ENCODE measurements at regions not wholly inside any gene's neighbourhood (a gene's known extent, or its start where the extent isn't known, plus 50 kb on each side); places are given as distances from the start of the nearest gene placed in this dataset.

DNA sequence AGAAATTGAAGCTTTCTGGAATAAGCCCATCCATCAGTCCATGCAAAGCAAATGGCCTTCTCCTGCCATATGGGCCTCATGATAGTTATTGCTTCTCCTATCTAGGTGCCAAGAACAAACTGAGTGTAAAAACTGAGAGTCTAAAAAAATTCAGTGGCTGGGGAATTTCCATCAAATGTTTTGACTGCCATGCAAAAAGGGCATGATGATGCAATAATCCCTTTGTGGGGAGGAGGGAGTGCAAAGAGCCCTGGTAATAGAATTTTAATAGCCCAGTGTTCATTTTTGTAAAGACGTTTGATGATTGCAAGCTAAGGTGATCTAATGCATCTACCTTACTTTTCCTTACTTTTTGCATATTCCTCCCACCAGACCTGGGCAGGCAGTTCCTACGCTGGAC is 683.7 kb downstream of the EPM2A start:
- H3K27ac ChIP-seq (ENCODE audit: low read depth, low read length): no peak overlapping the region
- H3K36me3 ChIP-seq (ENCODE audit: insufficient read depth, low read length): no peaks in the 10 kb centered on the region
- H3K27me3 ChIP-seq (ENCODE audit: control insufficient read depth in 1 of 2, insufficient read depth in 2 of 2, low read length in 2 of 2): no peaks in the 10 kb centered on the region
- no peaks in the 10 kb centered on the region for H3K4me1 ChIP-seq (ENCODE audit: insufficient read depth, low read length)
- no peaks in the 10 kb centered on the region for H3K9me3 ChIP-seq (ENCODE audit: low read length)
- no peak overlapping the region for H3K9ac ChIP-seq (ENCODE audit: low read length)
- no peak overlapping the region for H3K4me3 ChIP-seq (ENCODE audit: low read depth in 1 of 2, low read length in 2 of 2)

DNA sequence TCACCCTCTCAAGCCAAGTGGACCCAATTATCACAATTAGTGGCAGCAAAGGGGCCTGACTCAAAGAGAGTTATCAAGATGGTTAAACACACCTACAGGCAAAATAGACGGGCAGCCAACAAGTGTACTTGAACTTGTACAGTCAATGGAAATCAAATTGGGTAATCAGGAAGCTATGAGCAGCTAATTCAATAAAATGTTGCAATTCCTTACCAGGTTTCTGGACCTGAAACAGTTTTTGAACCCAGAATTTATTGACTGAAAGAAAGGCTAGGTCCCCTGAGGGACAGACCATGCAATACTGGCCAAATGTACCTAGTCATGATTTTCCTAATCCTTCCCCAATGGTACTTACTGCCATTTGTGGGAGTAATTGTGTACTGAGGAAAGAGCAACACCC is 679.8 kb downstream of the EPM2A start:
- Histone ChIP-seq H3K9me3 (ENCODE audit: low read length) (no peaks in the 10 kb centered on the region), H3K36me3 (ENCODE audit: insufficient read depth, low read length) (no peaks in the 10 kb centered on the region), H3K4me1 (ENCODE audit: insufficient read depth, low read length) (no peaks in the 10 kb centered on the region), H3K27ac (ENCODE audit: low read depth, low read length) (no peak overlapping the region), H3K9ac (ENCODE audit: low read length) (no peak overlapping the region), H3K27me3 (ENCODE audit: control insufficient read depth in 1 of 2, insufficient read depth in 2 of 2, low read length in 2 of 2) (no peaks in the 10 kb centered on the region), H3K4me3 (ENCODE audit: low read depth in 1 of 2, low read length in 2 of 2) (no peak overlapping the region)

DNA sequence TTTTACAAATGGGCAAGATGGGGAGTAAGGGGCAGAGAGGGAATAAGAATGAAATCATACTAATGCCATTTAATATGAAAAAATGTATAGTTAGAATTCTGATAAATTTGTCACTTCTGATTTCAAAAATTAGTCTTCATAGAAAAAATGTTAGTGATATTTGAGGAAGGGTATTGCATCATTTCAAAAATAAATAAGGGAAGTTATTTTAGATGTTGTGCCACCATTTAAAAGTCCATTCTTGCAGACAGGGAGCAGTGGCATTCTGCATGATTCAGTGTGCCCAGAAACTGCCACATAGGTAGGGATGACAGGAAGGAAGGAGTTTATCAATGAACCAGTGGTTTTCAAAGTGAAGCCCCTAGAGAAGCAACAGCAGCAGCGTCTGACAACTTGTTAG is 674.6 kb downstream of the EPM2A start:
- Histone ChIP-seq H3K4me1 (ENCODE audit: insufficient read depth, low read length) (no peaks in the 10 kb centered on the region), H3K4me3 (ENCODE audit: low read depth in 1 of 2, low read length in 2 of 2) (no peak overlapping the region), H3K27me3 (ENCODE audit: control insufficient read depth in 1 of 2, insufficient read depth in 2 of 2, low read length in 2 of 2) (no peaks in the 10 kb centered on the region)

DNA sequence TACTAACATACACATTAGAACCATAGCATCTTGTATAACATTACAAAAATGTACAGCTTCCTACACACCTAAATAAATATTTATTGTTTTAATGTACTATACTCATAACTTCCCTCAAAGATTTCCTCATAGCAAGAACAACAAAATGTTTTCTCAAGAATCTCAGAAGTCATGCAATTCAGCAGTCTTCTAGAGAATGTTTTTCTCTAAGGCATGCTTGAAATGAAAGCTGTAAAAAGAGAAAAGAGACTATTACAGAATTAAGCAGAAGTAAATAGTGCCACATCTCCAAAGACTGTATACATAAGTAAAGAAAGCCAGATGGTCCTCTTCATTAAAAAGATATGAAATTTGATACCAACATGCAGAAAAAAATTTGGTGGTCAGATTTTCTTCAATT is 672.2 kb downstream of the EPM2A start:
- H3K4me1 ChIP-seq (ENCODE audit: insufficient read depth, low read length): no peaks in the 10 kb centered on the region
- H3K27ac ChIP-seq (ENCODE audit: low read depth, low read length): no peak overlapping the region
- H3K9ac ChIP-seq (ENCODE audit: low read length): no peak overlapping the region
- H3K36me3 ChIP-seq (ENCODE audit: insufficient read depth, low read length): no peaks in the 10 kb centered on the region
- no peaks in the 10 kb centered on the region for H3K27me3 ChIP-seq (ENCODE audit: control insufficient read depth in 1 of 2, insufficient read depth in 2 of 2, low read length in 2 of 2)
- H3K4me3 ChIP-seq (ENCODE audit: low read depth in 1 of 2, low read length in 2 of 2): no peak overlapping the region
- no peaks in the 10 kb centered on the region for H3K9me3 ChIP-seq (ENCODE audit: low read length)

More for the DNA sequence above, 674.6 kb downstream of the EPM2A start:
- no peak overlapping the region for H3K27ac ChIP-seq (ENCODE audit: low read depth, low read length)
- no peaks in the 10 kb centered on the region for H3K36me3 ChIP-seq (ENCODE audit: insufficient read depth, low read length)
- no peak overlapping the region for H3K9ac ChIP-seq (ENCODE audit: low read length)
- H3K9me3 ChIP-seq (ENCODE audit: low read length): no peaks in the 10 kb centered on the region

DNA sequence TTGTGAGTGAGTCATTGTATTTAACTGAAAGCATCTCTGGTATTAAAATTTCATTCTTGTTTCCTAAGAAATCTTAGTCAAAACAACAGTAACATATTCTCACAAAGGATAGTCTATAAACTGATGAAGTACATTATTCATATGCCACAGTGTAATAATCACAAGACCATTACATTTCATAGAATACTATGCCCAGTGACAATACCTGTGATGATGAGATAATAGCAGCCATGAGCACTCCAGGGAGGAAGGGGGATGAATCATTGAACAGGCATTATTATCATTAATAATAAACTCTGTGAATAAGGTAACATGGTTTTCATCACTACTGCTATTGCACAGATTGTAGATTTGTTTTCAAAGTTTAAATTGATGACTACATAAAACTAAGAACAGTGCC is 667.9 kb downstream of the EPM2A start:
- Histone ChIP-seq H3K4me3 (ENCODE audit: low read depth in 1 of 2, low read length in 2 of 2) (no peak overlapping the region), H3K36me3 (ENCODE audit: insufficient read depth, low read length) (no peaks in the 10 kb centered on the region), H3K27me3 (ENCODE audit: control insufficient read depth in 1 of 2, insufficient read depth in 2 of 2, low read length in 2 of 2) (no peaks in the 10 kb centered on the region), H3K9ac (ENCODE audit: low read length) (no peak overlapping the region), H3K27ac (ENCODE audit: low read depth, low read length) (no peak overlapping the region), H3K9me3 (ENCODE audit: low read length) (no peaks in the 10 kb centered on the region), H3K4me1 (ENCODE audit: insufficient read depth, low read length) (no peaks in the 10 kb centered on the region)

DNA sequence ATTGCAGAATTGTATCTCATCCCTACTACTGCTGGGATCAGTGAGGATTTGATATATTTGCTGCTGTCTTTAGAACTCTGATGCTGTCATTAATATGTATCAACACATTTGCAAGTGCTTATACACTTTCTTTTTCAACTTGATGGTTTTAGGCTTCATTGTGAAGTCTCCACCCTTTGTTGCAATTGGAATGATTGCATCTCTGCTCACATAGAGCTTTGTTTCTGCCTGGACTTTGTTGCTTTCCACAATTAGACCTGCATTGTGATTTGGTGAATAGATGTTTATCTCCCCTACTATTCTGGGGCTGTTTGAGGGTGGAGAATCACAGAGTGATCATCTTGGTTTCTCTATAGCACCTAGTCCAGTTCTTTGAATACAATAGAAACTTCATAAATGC is 666.7 kb downstream of the EPM2A start:
- no peaks in the 10 kb centered on the region for H3K36me3 ChIP-seq (ENCODE audit: insufficient read depth, low read length)
- no peaks in the 10 kb centered on the region for H3K27me3 ChIP-seq (ENCODE audit: control insufficient read depth in 1 of 2, insufficient read depth in 2 of 2, low read length in 2 of 2)
- no peak overlapping the region for H3K27ac ChIP-seq (ENCODE audit: low read depth, low read length)
- H3K4me1 ChIP-seq (ENCODE audit: insufficient read depth, low read length): no peaks in the 10 kb centered on the region
- no peak overlapping the region for H3K4me3 ChIP-seq (ENCODE audit: low read depth in 1 of 2, low read length in 2 of 2)
- no peak overlapping the region for H3K9ac ChIP-seq (ENCODE audit: low read length)
- no peaks in the 10 kb centered on the region for H3K9me3 ChIP-seq (ENCODE audit: low read length)

DNA sequence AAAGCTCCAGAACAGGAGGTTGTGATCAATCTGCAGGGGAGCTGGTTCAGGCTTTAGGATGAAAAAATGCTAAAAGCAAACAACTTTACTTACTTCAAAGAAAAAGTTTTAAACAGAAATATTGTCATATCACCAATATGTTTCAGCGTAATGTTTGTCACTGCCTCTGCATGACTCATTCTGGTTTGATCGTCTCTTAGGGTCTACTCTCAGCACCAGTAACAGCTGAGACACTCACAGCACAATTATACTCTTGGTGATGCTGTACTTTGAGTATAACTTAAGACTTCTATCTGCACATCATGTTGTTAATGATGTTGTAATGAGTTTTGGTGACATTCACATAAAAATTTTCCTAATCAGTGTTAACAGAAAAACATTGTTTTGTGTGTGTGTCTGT is 665.4 kb downstream of the EPM2A start:
- Histone ChIP-seq H3K27ac (ENCODE audit: low read depth, low read length) (no peak overlapping the region), H3K4me1 (ENCODE audit: insufficient read depth, low read length) (no peaks in the 10 kb centered on the region), H3K9ac (ENCODE audit: low read length) (no peak overlapping the region), H3K4me3 (ENCODE audit: low read depth in 1 of 2, low read length in 2 of 2) (no peak overlapping the region), H3K36me3 (ENCODE audit: insufficient read depth, low read length) (no peaks in the 10 kb centered on the region), H3K27me3 (ENCODE audit: control insufficient read depth in 1 of 2, insufficient read depth in 2 of 2, low read length in 2 of 2) (no peaks in the 10 kb centered on the region), H3K9me3 (ENCODE audit: low read length) (no peaks in the 10 kb centered on the region)

DNA sequence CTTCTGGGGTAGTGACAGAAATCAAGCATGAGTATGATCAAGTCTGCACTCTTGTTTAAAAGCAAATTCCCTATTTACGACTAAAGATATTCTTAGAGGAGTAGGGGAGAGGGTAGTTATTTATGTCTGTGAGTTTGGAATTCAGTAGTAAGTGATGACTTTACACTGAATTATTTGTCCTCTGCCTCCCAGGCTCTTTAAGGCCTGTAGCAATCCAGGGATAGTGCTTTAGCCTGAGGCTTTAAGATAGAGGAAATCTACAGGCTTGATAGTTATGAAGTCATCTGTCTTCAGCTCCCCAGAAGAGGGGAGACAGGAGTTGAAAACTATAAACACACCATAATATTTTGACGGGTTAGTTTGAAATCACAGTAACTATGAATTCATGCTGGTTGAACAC is 664.5 kb downstream of the EPM2A start:
- no peaks in the 10 kb centered on the region for H3K27me3 ChIP-seq (ENCODE audit: control insufficient read depth in 1 of 2, insufficient read depth in 2 of 2, low read length in 2 of 2)
- H3K4me1 ChIP-seq (ENCODE audit: insufficient read depth, low read length): no peaks in the 10 kb centered on the region
- H3K27ac ChIP-seq (ENCODE audit: low read depth, low read length): no peak overlapping the region
- H3K4me3 ChIP-seq (ENCODE audit: low read depth in 1 of 2, low read length in 2 of 2): no peak overlapping the region
- no peaks in the 10 kb centered on the region for H3K36me3 ChIP-seq (ENCODE audit: insufficient read depth, low read length)
- H3K9me3 ChIP-seq (ENCODE audit: low read length): no peaks in the 10 kb centered on the region
- no peak overlapping the region for H3K9ac ChIP-seq (ENCODE audit: low read length)

DNA sequence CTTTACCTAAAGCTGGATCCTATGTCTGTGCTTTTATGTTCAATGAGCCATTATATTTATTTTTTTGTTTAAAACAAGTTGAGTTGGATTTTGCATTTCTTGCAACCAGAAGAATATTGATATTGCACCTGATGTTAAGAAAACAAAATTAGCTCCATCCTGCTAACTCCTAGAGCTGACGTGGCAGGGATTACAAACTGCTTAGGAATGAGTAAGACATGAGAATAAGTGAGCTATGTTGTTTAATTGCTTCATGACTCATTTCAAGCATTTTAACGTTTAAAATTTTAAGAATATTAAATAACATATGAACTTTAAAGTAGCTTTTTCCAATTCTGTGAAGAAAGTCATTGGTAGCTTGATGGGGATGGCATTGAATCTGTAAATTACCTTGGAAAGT is 663.5 kb downstream of the EPM2A start:
- no peaks in the 10 kb centered on the region for H3K4me1 ChIP-seq (ENCODE audit: insufficient read depth, low read length)
- H3K27me3 ChIP-seq (ENCODE audit: control insufficient read depth in 1 of 2, insufficient read depth in 2 of 2, low read length in 2 of 2): no peaks in the 10 kb centered on the region
- H3K9me3 ChIP-seq (ENCODE audit: low read length): no peaks in the 10 kb centered on the region
- H3K36me3 ChIP-seq (ENCODE audit: insufficient read depth, low read length): no peaks in the 10 kb centered on the region
- H3K27ac ChIP-seq (ENCODE audit: low read depth, low read length): no peak overlapping the region
- H3K4me3 ChIP-seq (ENCODE audit: low read depth in 1 of 2, low read length in 2 of 2): no peak overlapping the region
- no peak overlapping the region for H3K9ac ChIP-seq (ENCODE audit: low read length)

DNA sequence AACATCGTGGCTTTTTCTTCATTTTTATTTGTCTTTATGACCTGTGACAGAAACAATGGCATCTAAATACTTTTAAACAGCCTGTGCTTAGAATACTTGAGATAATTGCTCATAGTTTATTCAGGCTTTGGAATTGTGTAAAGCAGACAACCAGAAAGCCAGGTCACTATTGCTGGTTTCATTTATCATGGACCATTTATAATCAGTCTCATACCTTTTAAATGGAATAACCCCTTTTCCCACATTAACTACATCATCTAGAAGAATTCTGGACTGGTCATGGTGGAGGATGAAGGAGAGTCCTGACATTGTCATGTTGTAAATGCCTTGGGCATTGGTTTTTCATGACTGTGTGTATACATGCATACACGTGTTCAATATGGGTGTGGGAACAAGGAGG is 661.5 kb downstream of the EPM2A start:
- Histone ChIP-seq H3K27me3 (ENCODE audit: control insufficient read depth in 1 of 2, insufficient read depth in 2 of 2, low read length in 2 of 2) (no peaks in the 10 kb centered on the region), H3K9me3 (ENCODE audit: low read length) (no peaks in the 10 kb centered on the region), H3K27ac (ENCODE audit: low read depth, low read length) (no peak overlapping the region), H3K4me1 (ENCODE audit: insufficient read depth, low read length) (no peaks in the 10 kb centered on the region), H3K9ac (ENCODE audit: low read length) (no peak overlapping the region), H3K4me3 (ENCODE audit: low read depth in 1 of 2, low read length in 2 of 2) (no peak overlapping the region), H3K36me3 (ENCODE audit: insufficient read depth, low read length) (no peaks in the 10 kb centered on the region)

DNA sequence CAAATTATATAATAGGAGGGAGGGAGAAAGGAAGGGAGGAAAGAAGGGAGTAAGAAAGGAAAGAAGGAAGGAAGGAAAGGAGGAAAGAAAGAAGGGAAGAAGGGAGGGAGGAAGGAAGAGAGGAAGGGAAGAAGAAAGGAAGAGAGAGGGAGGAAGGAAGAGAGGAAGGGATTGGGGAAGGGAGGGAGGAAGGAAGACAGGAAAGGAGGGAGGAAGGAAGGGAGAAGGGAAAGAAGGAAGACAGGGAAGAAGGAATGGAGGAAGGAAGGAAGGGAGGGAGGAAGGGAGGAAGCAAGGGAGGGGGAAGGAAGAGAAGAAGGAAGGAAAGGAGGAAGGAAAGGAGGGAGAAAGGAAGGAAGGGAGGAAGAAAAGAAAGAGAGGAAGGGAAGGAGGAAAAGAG is 660.5 kb downstream of the EPM2A start:
- no peaks in the 10 kb centered on the region for H3K9me3 ChIP-seq (ENCODE audit: low read length)
- H3K4me3 ChIP-seq (ENCODE audit: low read depth in 1 of 2, low read length in 2 of 2): no peak overlapping the region
- H3K4me1 ChIP-seq (ENCODE audit: insufficient read depth, low read length): no peaks in the 10 kb centered on the region
- no peaks in the 10 kb centered on the region for H3K27me3 ChIP-seq (ENCODE audit: control insufficient read depth in 1 of 2, insufficient read depth in 2 of 2, low read length in 2 of 2)
- no peak overlapping the region for H3K27ac ChIP-seq (ENCODE audit: low read depth, low read length)
- no peaks in the 10 kb centered on the region for H3K36me3 ChIP-seq (ENCODE audit: insufficient read depth, low read length)
- H3K9ac ChIP-seq (ENCODE audit: low read length): no peak overlapping the region

DNA sequence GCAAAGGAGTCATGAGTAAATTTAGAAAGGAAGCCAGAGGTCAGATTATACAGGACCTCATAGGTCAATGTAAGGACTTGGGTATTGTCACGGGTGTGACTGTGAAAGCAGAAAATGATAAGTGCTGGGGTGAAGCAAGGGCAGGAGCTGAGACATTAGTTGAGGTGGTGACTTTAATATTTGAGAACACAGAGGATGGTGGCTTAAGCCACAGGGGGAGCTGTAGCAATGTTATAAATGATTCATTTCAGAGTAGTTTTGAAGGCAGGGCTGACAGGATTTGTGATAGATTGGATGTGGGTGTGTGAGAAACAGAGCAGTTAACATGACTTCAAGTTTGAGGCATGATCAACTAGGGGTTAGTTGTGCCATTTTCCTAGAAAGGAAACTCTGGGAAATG is 659.9 kb downstream of the EPM2A start:
- Histone ChIP-seq H3K36me3 (ENCODE audit: insufficient read depth, low read length) (no peaks in the 10 kb centered on the region), H3K9ac (ENCODE audit: low read length) (no peak overlapping the region), H3K9me3 (ENCODE audit: low read length) (no peaks in the 10 kb centered on the region), H3K27ac (ENCODE audit: low read depth, low read length) (no peak overlapping the region), H3K4me3 (ENCODE audit: low read depth in 1 of 2, low read length in 2 of 2) (no peak overlapping the region), H3K4me1 (ENCODE audit: insufficient read depth, low read length) (no peaks in the 10 kb centered on the region), H3K27me3 (ENCODE audit: control insufficient read depth in 1 of 2, insufficient read depth in 2 of 2, low read length in 2 of 2) (no peaks in the 10 kb centered on the region)
